HUES48 (cell line): ENCODE measurements at regions not wholly inside any gene's neighbourhood (a gene's known extent, or its start where the extent isn't known, plus 50 kb on each side); places are given as distances from the start of the nearest gene placed in this dataset.

ENCODE experiments used
- H3K27ac ChIP-seq: one replicate; pipeline ENCODE4 v1.7.0; 2013; ENCODE audit warnings: low read depth, low read length, inconsistent platforms
- H3K27me3 ChIP-seq: 2 replicates; pipeline ENCODE4 v1.6.1; 2013; ENCODE audit warnings: mild to moderate bottlenecking, low read length; ENCODE audit not compliant: control insufficient read depth, insufficient read depth
- H3K36me3 ChIP-seq: 2 replicates; pipeline ENCODE4 v1.6.1; 2013; ENCODE audit warnings: low read length; ENCODE audit not compliant: control insufficient read depth, insufficient read depth
- H3K4me1 ChIP-seq: 2 replicates; pipeline ENCODE4 v1.6.1; 2013; ENCODE audit warnings: mild to moderate bottlenecking, low read length; ENCODE audit not compliant: control insufficient read depth, insufficient read depth
- H3K4me3 ChIP-seq: 2 replicates; pipeline ENCODE4 v1.5.1; 2013; ENCODE audit warnings: mild to moderate bottlenecking, low read depth, low read length
- H3K9ac ChIP-seq: 2 replicates; pipeline ENCODE4 v1.6.1; 2013; ENCODE audit warnings: mild to moderate bottlenecking, low read depth, low read length, moderate library complexity
- H3K9me3 ChIP-seq: 2 replicates; pipeline ENCODE4 v1.6.1; 2013; ENCODE audit warnings: low read length; ENCODE audit not compliant: control insufficient read depth, insufficient read depth

GRCh38 chr4:128601991-128602695 is 207.4 kb upstream of the JADE1 start:
- H3K27ac ChIP-seq = peak overlapping the region; percentile 59

DNA sequence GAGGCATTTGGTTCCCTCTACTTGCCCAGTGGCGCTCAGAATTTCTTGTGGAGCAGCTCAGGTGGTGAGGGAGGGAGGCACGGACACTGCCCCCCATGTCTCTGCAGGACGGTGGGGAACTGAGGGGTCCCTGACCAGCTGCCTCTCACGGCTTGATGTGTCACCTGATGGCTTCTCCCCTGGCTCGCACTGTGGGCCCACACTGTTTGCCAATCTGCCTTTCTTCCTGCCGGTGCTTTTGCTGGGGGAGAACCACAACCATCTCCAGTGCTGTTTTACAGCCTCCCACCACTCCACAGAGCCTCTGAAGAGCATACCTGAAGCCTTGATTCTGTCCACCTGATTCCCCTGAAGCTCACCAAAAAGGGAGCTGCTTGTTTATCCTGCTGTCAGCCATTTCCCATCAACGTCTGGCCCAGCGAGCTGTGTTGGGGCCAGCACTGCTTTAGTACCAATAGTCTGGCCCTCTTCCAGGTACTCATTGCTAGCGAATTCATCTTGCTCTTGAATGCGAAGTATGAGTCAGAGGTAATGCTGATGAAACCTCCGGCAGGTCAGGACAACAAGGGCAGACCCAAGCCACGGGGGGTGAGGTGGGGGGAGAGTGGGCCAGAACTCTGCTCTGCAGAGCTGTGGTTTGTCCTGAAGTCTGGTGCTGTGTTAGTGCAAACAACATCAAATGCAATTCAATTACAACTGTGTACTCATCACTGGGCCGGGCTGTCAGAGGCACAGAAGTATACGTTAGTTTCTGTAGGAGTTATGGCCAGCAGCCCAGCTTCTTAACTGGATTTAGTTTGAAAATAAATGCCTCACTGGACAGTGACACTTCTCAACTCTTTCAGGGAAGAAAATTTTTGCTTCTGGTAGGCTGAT is 208.3 kb upstream of the JADE1 start:
- Histone ChIP-seq H3K4me3 (no peak overlapping the region), H3K27ac (peak overlapping the region; percentile 59), H3K9ac (0 out of 2 replicates have a peak overlapping the region, but pooled peaks have one; percentile 11), H3K4me1 (peaks cover 19% of the 10 kb centered on the region), H3K9me3 (no peaks in the 10 kb centered on the region), H3K36me3 (no peaks in the 10 kb centered on the region), H3K27me3 (no peaks in the 10 kb centered on the region)

More at GRCh38 chr4:128601991-128602695, 207.4 kb upstream of the JADE1 start:
- no peak overlapping the region for H3K9ac ChIP-seq
- H3K9me3 ChIP-seq = no peaks in the 10 kb centered on the region
- no peak overlapping the region for H3K4me3 ChIP-seq
- H3K36me3 ChIP-seq = no peaks in the 10 kb centered on the region
- H3K4me1 ChIP-seq = peaks cover 19% of the 10 kb centered on the region
- no peaks in the 10 kb centered on the region for H3K27me3 ChIP-seq

GRCh38 chr4:128600410-128600809 is 209.1 kb upstream of the JADE1 start:
- Histone ChIP-seq H3K9me3 (no peaks in the 10 kb centered on the region), H3K36me3 (no peaks in the 10 kb centered on the region), H3K27me3 (no peaks in the 10 kb centered on the region), H3K9ac (no peak overlapping the region), H3K4me3 (no peak overlapping the region), H3K27ac (no peak overlapping the region), H3K4me1 (peaks cover 19% of the 10 kb centered on the region)

DNA sequence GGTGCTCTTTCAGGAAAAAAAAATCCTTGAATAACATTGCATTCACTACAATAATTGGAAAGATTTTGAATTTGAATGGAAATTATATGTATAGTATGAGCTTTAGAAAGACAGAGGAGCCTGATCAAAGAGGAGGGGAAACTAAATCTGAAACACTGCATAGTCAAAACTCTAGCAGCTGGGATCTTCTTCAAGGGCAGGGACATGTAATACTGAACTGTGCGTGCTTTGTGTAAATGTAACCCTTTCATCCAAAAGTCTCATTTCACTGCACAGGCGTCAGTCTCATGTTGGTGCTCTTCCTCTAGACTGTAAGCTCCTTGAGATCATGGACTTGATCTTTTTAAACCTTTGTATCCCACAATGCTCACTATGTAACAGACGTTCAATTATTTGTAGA is 212.0 kb upstream of the JADE1 start:
- H3K4me1 ChIP-seq = peaks cover 10% of the 10 kb centered on the region
- H3K9me3 ChIP-seq = peaks cover 4% of the 10 kb centered on the region; the same call in 1 of the 2 replicates
- no peak overlapping the region for H3K4me3 ChIP-seq
- H3K27ac ChIP-seq = no peak overlapping the region
- H3K9ac ChIP-seq = no peak overlapping the region
- no peaks in the 10 kb centered on the region for H3K27me3 ChIP-seq
- H3K36me3 ChIP-seq = no peaks in the 10 kb centered on the region

GRCh38 chr4:128596853-128597252 is 212.6 kb upstream of the JADE1 start:
- H3K9me3 ChIP-seq = peaks cover 4% of the 10 kb centered on the region; the same call in 1 of the 2 replicates
- no peaks in the 10 kb centered on the region for H3K27me3 ChIP-seq
- H3K9ac ChIP-seq = no peak overlapping the region
- H3K36me3 ChIP-seq = no peaks in the 10 kb centered on the region
- peaks cover 10% of the 10 kb centered on the region for H3K4me1 ChIP-seq
- H3K27ac ChIP-seq = no peak overlapping the region
- H3K4me3 ChIP-seq = no peak overlapping the region

- no peak overlapping the region for H3K27ac ChIP-seq
- no peak overlapping the region for H3K9ac ChIP-seq
- H3K27me3 ChIP-seq = no peaks in the 10 kb centered on the region
- no peak overlapping the region for H3K4me3 ChIP-seq
- H3K36me3 ChIP-seq = no peaks in the 10 kb centered on the region
- H3K9me3 ChIP-seq = peaks cover 4% of the 10 kb centered on the region; the same call in 1 of the 2 replicates
- peaks cover 5% of the 10 kb centered on the region; the same call in 1 of the 2 replicates for H3K4me1 ChIP-seq
Measured at GRCh38 chr4:128596115-128596514, 213.4 kb upstream of the JADE1 start.

DNA sequence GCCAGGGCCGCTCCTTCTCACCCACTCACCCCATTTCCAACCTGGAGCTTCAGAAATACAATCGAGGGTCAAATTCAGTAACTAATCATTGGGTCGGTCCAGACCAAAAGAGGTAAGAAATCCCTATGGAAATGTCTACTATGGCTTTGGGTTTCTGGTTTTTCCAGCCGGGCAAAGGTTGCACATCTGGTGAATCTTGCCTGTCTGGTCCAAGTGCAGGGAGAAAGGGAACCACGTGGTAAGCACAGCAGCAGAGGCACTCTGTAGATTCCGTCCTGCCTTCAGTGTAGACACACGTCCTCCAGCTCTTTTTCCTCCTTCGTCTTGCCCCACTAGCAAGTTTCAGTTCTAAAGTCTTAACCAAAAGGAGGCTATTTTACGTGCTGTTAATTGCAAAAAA is 218.0 kb upstream of the JADE1 start:
- Histone ChIP-seq H3K9me3 (peaks cover 4% of the 10 kb centered on the region; the same call in 1 of the 2 replicates), H3K27ac (no peak overlapping the region), H3K36me3 (no peaks in the 10 kb centered on the region), H3K27me3 (no peaks in the 10 kb centered on the region), H3K4me3 (no peak overlapping the region), H3K9ac (no peak overlapping the region), H3K4me1 (no peaks in the 10 kb centered on the region)

GRCh38 chr4:128590773-128591172 is 218.7 kb upstream of the JADE1 start:
- Histone ChIP-seq H3K27ac (no peak overlapping the region), H3K36me3 (no peaks in the 10 kb centered on the region), H3K4me1 (no peaks in the 10 kb centered on the region), H3K9me3 (peaks cover 4% of the 10 kb centered on the region; the same call in 1 of the 2 replicates), H3K27me3 (no peaks in the 10 kb centered on the region), H3K4me3 (no peak overlapping the region), H3K9ac (no peak overlapping the region)

- Histone ChIP-seq H3K27ac (no peak overlapping the region), H3K27me3 (no peaks in the 10 kb centered on the region), H3K9me3 (peaks cover 4% of the 10 kb centered on the region; the same call in 1 of the 2 replicates), H3K4me1 (no peaks in the 10 kb centered on the region), H3K4me3 (no peak overlapping the region), H3K9ac (no peak overlapping the region), H3K36me3 (no peaks in the 10 kb centered on the region)
Measured at GRCh38 chr4:128590034-128590740, 219.3 kb upstream of the JADE1 start.

- Histone ChIP-seq H3K27me3 (no peaks in the 10 kb centered on the region), H3K9me3 (peaks cover 4% of the 10 kb centered on the region; the same call in 1 of the 2 replicates), H3K36me3 (no peaks in the 10 kb centered on the region), H3K4me3 (no peak overlapping the region), H3K27ac (no peak overlapping the region), H3K4me1 (no peaks in the 10 kb centered on the region), H3K9ac (no peak overlapping the region)
Measured at GRCh38 chr4:128589384-128589965, 220.0 kb upstream of the JADE1 start.
